A549 (cell line): ENCODE measurements at regions not wholly inside any gene's neighbourhood (a gene's known extent, or its start where the extent isn't known, plus 50 kb on each side); places are given as distances from the start of the nearest gene placed in this dataset.

Experiments
- ATAC-seq, 2 experiments: fragments of 200-7000 bp in 1 of 2; fragments of >200 bp in 1 of 2; cut with Nextera tagmentation in 1 of 2; cut with Tn5 transposase in 1 of 2; 3 replicates each; pipeline versions ENCODE4 v1.8.0 to v1.9.1; 2018 to 2020; ENCODE audit warnings: mild to moderate bottlenecking in 1 of 2, moderate library complexity in 1 of 2
- CTCF ChIA-PET: fragments of 300-600 bp; sonication (Branson Sonifier 250); formaldehyde crosslinking; extraction: SDS; loops from one replicate; lab custom pipeline; 2021; ENCODE audit warnings: antibody characterized with exemption, inconsistent platforms; lab: Yijun Ruan, JAX
- POLR2A ChIA-PET: fragments of 350-600 bp; formaldehyde crosslinking; extraction: SDS; loops from one replicate; lab custom pipeline; 2021; ENCODE audit warnings: antibody characterized with exemption, inconsistent platforms; lab: Yijun Ruan, JAX
- DNase-seq, 2 experiments: peaks; one replicate each; pipeline versions ENCODE4 v3.0.0 to v3.0.0-alpha.2; 2011 to 2016; ENCODE audit warnings: low read depth in 1 of 2, low spot score in 1 of 2
- FAIRE-seq: peaks from 2 replicates; lab custom pipeline; 2011; peaks lifted over from hg19 to GRCh38; lab: Jason Lieb, UNC
- H3K27ac ChIP-seq, 2 experiments: fragments of >200 bp; sonication (Bioruptor Twin); formaldehyde crosslinking; 3 replicates each; pipeline ENCODE4 v1.5.1; 2016 to 2017
- H3K4me1 ChIP-seq: fragments of >200 bp; sonication (Bioruptor Twin); formaldehyde crosslinking; 3 replicates; pipeline ENCODE4 v1.6.1; 2016
- H3K4me2 ChIP-seq: fragments of >200 bp; sonication (Bioruptor Twin); formaldehyde crosslinking; 3 replicates; pipeline ENCODE4 v1.6.1; 2016
- H3K4me3 ChIP-seq: fragments of >200 bp; sonication (Bioruptor Twin); formaldehyde crosslinking; 3 replicates; pipeline ENCODE4 v1.5.1; 2016
- H3K9me3 ChIP-seq: fragments of >200 bp; sonication (Bioruptor Twin); formaldehyde crosslinking; 3 replicates; pipeline ENCODE4 v1.6.1; 2016
- BHLHE40 ChIP-seq: IDR thresholded peaks from 2 replicates; pipeline ENCODE4 v1.6.1; 2012; ENCODE audit warnings: low read depth, low read length, inconsistent platforms
- CBX8 ChIP-seq: fragments of 200-600 bp; sonication (generic); IDR thresholded peaks from 2 replicates; pipeline ENCODE4 v1.6.1; 2016
- CEBPB ChIP-seq, 2 experiments: fragments of >200 bp in 1 of 2; sonication (Bioruptor Twin) in 1 of 2; formaldehyde crosslinking in 1 of 2; IDR thresholded peaks; 2 replicates each; pipeline ENCODE4 v1.6.1; 2012 to 2016
- CHD2 ChIP-seq: fragments of 150-350 bp; IDR thresholded peaks from 2 replicates; pipeline ENCODE4 v1.6.1; 2014; ENCODE audit warnings: low read length; ENCODE audit not compliant: partially characterized antibody
- CHD4 ChIP-seq: fragments of 200-600 bp; sonication (generic); IDR thresholded peaks from 2 replicates; pipeline ENCODE4 v1.6.1; 2016; ENCODE audit warnings: antibody characterized with exemption, mild to moderate bottlenecking, borderline replicate concordance
- EP300 ChIP-seq, 2 experiments: fragments of >200 bp; sonication (Bioruptor Twin); formaldehyde crosslinking; IDR thresholded peaks; 2 replicates in 1 of 2; 3 replicates in 1 of 2; pipeline ENCODE4 v1.6.1; 2016 to 2017
- ESRRA ChIP-seq: fragments of 150-350 bp; IDR thresholded peaks from 2 replicates; pipeline ENCODE4 v1.6.1; 2014; ENCODE audit warnings: mild to moderate bottlenecking, low read length, borderline replicate concordance
- FOSL2 ChIP-seq, 2 experiments: fragments of 450-650 bp in 1 of 2; fragments of >200 bp in 1 of 2; sonication (Bioruptor Twin) in 1 of 2; formaldehyde crosslinking; IDR thresholded peaks; 2 replicates each; pipeline versions ENCODE4 v1.5.0 to v1.6.1; 2016 to 2020; ENCODE audit warnings: mild to moderate bottlenecking in 1 of 2, moderate library complexity in 1 of 2
- FOXS1 ChIP-seq: fragments of 250-450 bp; sonication (Bioruptor Pico); IDR thresholded peaks from 2 replicates; pipeline ENCODE4 v1.5.0; 2020; ENCODE audit warnings: mild to moderate bottlenecking, moderate library complexity
- HDAC2 ChIP-seq: fragments of 200-600 bp; sonication (generic); IDR thresholded peaks from 2 replicates; pipeline ENCODE4 v1.6.1; 2016
- HOXB13 ChIP-seq: fragments of 250-450 bp; sonication (Bioruptor Pico); IDR thresholded peaks from 2 replicates; pipeline ENCODE4 v1.5.0; 2020; ENCODE audit warnings: low read depth, mild to moderate bottlenecking, moderate library complexity
- JUN ChIP-seq, 2 experiments: fragments of >200 bp; sonication (Bioruptor Twin); formaldehyde crosslinking; IDR thresholded peaks; 2 replicates in 1 of 2; 3 replicates in 1 of 2; pipeline ENCODE4 v1.6.1; 2016 to 2017
- KDM1A ChIP-seq: fragments of 200-600 bp; sonication (generic); IDR thresholded peaks from 2 replicates; pipeline ENCODE4 v1.6.1; 2016; ENCODE audit warnings: low read depth, mild to moderate bottlenecking
- MAFK ChIP-seq: fragments of 450-650 bp; IDR thresholded peaks from 2 replicates; pipeline ENCODE4 v1.6.1; 2014; ENCODE audit not compliant: partially characterized antibody
- MYC ChIP-seq: IDR thresholded peaks from 2 replicates; pipeline ENCODE4 v1.6.1; 2012; ENCODE audit warnings: mild to moderate bottlenecking, inconsistent platforms, low read length, improper control_type of control experiment, borderline replicate concordance
- NR3C1 ChIP-seq: fragments of >200 bp; sonication (Bioruptor Twin); formaldehyde crosslinking; IDR thresholded peaks from 3 replicates; pipeline ENCODE4 v1.6.1; 2017
- PHF8 ChIP-seq: fragments of 200-600 bp; sonication (generic); IDR thresholded peaks from 2 replicates; pipeline ENCODE4 v1.6.1; 2016; ENCODE audit warnings: low read depth, mild to moderate bottlenecking, antibody characterized with exemption, moderate library complexity, borderline replicate concordance
- POLR2A ChIP-seq: IDR thresholded peaks from 2 replicates; pipeline ENCODE4 v1.6.1; 2012; ENCODE audit warnings: mild to moderate bottlenecking, low read length
- POLR2AphosphoS2 ChIP-seq: conservative IDR thresholded peaks from 2 replicates; pipeline ENCODE4 v1.6.1; 2012; ENCODE audit warnings: low read length, improper control_type of control experiment, inconsistent platforms
- RAD21 ChIP-seq, 2 experiments: fragments of >200 bp in 1 of 2; sonication (Bioruptor Twin) in 1 of 2; formaldehyde crosslinking in 1 of 2; IDR thresholded peaks in 1 of 2; conservative IDR thresholded peaks in 1 of 2; 2 replicates in 1 of 2; 3 replicates in 1 of 2; pipeline ENCODE4 v1.6.1; 2012 to 2018; ENCODE audit warnings: inconsistent platforms in 1 of 2
- RARB ChIP-seq: fragments of 250-450 bp; sonication (Bioruptor Pico); IDR thresholded peaks from 2 replicates; pipeline ENCODE4 v1.8.0; 2021; ENCODE audit warnings: mild to moderate bottlenecking, moderate library complexity
- RCOR1 ChIP-seq: fragments of 150-350 bp; IDR thresholded peaks from 2 replicates; pipeline ENCODE4 v1.6.1; 2014; ENCODE audit warnings: antibody characterized with exemption, low read length, low read depth
- RFX5 ChIP-seq: fragments of 450-650 bp; IDR thresholded peaks from 2 replicates; pipeline ENCODE4 v1.7.1; 2014; ENCODE audit warnings: antibody characterized with exemption, mild to moderate bottlenecking, moderate library complexity
- RNF2 ChIP-seq: fragments of 200-600 bp; sonication (generic); IDR thresholded peaks from 2 replicates; pipeline ENCODE4 v1.6.1; 2016; ENCODE audit warnings: low read depth, mild to moderate bottlenecking, antibody characterized with exemption, moderate library complexity, borderline replicate concordance
- TP53 ChIP-seq: fragments of 250-450 bp; sonication (Bioruptor Pico); IDR thresholded peaks from 2 replicates; pipeline ENCODE4 v1.5.0; 2021; ENCODE audit warnings: mild to moderate bottlenecking, moderate library complexity
- ZNF302 ChIP-seq: fragments of 250-450 bp; sonication (Bioruptor Pico); IDR thresholded peaks from 2 replicates; pipeline ENCODE4 v1.9.0; 2021; ENCODE audit warnings: inconsistent platforms, mild to moderate bottlenecking, moderate library complexity
- ZSCAN20 ChIP-seq: fragments of 250-450 bp; sonication (Bioruptor Pico); IDR thresholded peaks from 2 replicates; pipeline ENCODE4 v1.8.0; 2022; ENCODE audit warnings: mild to moderate bottlenecking, moderate library complexity
- WGBS: methylation state at CpG from one replicate; pipeline ENCODE4 v1.1.6; 2017; ENCODE audit errors: missing lambda C conversion rate; 5-methylcytosine and 5-hydroxymethylcytosine counted together
- TF ChIP-seq, protein P1 (sequence below): fragments of 450-650 bp; IDR thresholded peaks from 2 replicates; pipeline ENCODE4 v1.6.1; 2014; ENCODE audit warnings: antibody characterized with exemption
- TF ChIP-seq, protein P2 (sequence below): IDR thresholded peaks from 2 replicates; pipeline ENCODE4 v1.6.1; 2012
- TF ChIP-seq, protein P3 (sequence below): fragments of 200-600 bp; sonication (generic); IDR thresholded peaks from 2 replicates; pipeline ENCODE4 v1.6.1; 2016; ENCODE audit warnings: antibody characterized with exemption, mild to moderate bottlenecking, moderate library complexity
- TF ChIP-seq, protein P4 (sequence below): fragments of >200 bp; sonication (Bioruptor Twin); formaldehyde crosslinking; IDR thresholded peaks from 3 replicates; pipeline ENCODE4 v1.6.1; 2016

DNA sequence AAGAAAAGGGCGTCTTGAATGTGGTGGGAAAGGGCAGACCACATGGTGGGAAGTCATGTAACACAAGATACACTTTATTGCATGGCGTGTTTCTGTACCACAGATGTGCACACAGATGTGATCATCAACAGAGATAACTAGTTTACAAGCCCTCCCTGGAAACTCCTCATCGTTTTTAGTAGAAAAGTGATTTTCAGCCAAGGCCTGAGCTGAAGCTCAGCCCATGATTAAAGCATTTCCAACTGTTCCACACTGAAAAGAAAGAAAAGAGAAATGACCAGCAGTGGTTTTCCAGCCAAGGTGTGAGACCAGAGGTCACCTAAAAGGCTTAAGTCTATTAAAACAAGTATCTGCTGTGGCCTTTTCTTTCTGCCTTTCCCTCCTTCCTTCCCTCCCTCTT is 463.9 kb upstream of the JAG1 start:
- Histone ChIP-seq H3K4me2 (no peak overlapping the region), H3K4me1 (peaks cover 23% of the 10 kb centered on the region), H3K27ac (no peak overlapping the region), H3K4me3 (no peak overlapping the region), H3K9me3 (no peaks in the 10 kb centered on the region)
- DNase-seq (no peak), FAIRE-seq (no peak), ATAC-seq (no peak)
- POLR2A ChIA-PET: no interaction called here
- TF ChIP-seq, protein P1, sequence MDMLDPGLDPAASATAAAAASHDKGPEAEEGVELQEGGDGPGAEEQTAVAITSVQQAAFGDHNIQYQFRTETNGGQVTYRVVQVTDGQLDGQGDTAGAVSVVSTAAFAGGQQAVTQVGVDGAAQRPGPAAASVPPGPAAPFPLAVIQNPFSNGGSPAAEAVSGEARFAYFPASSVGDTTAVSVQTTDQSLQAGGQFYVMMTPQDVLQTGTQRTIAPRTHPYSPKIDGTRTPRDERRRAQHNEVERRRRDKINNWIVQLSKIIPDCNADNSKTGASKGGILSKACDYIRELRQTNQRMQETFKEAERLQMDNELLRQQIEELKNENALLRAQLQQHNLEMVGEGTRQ: no peak
- TF ChIP-seq CHD2: no peak
- no peak for TF ChIP-seq MYC
- no peak for TF ChIP-seq RARB (CRISPR knock-in tag)
- TF ChIP-seq KDM1A: no peak
- no peak for TF ChIP-seq CHD4
- no peak for TF ChIP-seq MAFK
- TF ChIP-seq FOSL2 (IDR thresholded peaks at IDR 0.05): no peak
- TF ChIP-seq FOSL2 (CRISPR knock-in tag; IDR thresholded peaks at IDR 0.05): no peak
- TF ChIP-seq, protein P2, sequence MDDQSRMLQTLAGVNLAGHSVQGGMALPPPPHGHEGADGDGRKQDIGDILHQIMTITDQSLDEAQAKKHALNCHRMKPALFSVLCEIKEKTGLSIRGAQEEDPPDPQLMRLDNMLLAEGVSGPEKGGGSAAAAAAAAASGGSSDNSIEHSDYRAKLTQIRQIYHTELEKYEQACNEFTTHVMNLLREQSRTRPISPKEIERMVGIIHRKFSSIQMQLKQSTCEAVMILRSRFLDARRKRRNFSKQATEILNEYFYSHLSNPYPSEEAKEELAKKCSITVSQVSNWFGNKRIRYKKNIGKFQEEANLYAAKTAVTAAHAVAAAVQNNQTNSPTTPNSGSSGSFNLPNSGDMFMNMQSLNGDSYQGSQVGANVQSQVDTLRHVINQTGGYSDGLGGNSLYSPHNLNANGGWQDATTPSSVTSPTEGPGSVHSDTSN: no peak
- TF ChIP-seq ESRRA: no peak
- no peak for TF ChIP-seq BHLHE40
- TF ChIP-seq, protein P3, sequence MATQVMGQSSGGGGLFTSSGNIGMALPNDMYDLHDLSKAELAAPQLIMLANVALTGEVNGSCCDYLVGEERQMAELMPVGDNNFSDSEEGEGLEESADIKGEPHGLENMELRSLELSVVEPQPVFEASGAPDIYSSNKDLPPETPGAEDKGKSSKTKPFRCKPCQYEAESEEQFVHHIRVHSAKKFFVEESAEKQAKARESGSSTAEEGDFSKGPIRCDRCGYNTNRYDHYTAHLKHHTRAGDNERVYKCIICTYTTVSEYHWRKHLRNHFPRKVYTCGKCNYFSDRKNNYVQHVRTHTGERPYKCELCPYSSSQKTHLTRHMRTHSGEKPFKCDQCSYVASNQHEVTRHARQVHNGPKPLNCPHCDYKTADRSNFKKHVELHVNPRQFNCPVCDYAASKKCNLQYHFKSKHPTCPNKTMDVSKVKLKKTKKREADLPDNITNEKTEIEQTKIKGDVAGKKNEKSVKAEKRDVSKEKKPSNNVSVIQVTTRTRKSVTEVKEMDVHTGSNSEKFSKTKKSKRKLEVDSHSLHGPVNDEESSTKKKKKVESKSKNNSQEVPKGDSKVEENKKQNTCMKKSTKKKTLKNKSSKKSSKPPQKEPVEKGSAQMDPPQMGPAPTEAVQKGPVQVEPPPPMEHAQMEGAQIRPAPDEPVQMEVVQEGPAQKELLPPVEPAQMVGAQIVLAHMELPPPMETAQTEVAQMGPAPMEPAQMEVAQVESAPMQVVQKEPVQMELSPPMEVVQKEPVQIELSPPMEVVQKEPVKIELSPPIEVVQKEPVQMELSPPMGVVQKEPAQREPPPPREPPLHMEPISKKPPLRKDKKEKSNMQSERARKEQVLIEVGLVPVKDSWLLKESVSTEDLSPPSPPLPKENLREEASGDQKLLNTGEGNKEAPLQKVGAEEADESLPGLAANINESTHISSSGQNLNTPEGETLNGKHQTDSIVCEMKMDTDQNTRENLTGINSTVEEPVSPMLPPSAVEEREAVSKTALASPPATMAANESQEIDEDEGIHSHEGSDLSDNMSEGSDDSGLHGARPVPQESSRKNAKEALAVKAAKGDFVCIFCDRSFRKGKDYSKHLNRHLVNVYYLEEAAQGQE: no peak
- TF ChIP-seq PHF8: no peak
- TF ChIP-seq, protein P4, sequence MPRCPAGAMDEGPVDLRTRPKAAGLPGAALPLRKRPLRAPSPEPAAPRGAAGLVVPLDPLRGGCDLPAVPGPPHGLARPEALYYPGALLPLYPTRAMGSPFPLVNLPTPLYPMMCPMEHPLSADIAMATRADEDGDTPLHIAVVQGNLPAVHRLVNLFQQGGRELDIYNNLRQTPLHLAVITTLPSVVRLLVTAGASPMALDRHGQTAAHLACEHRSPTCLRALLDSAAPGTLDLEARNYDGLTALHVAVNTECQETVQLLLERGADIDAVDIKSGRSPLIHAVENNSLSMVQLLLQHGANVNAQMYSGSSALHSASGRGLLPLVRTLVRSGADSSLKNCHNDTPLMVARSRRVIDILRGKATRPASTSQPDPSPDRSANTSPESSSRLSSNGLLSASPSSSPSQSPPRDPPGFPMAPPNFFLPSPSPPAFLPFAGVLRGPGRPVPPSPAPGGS: no peak
- TF ChIP-seq RCOR1: no peak
- TF ChIP-seq HDAC2: no peak
- TF ChIP-seq TP53: no peak
- 75% methylated on average over 3 of the region's 3 CpGs for whole genome bisulfite sequencing
- CTCF ChIA-PET: interaction anchor here (1.7 to 2.1 kb wide), 2 partner anchors 13 to 406 kb away, joined by 4 to 6 read pairs; no protein-coding TSS in a partner anchor

DNA sequence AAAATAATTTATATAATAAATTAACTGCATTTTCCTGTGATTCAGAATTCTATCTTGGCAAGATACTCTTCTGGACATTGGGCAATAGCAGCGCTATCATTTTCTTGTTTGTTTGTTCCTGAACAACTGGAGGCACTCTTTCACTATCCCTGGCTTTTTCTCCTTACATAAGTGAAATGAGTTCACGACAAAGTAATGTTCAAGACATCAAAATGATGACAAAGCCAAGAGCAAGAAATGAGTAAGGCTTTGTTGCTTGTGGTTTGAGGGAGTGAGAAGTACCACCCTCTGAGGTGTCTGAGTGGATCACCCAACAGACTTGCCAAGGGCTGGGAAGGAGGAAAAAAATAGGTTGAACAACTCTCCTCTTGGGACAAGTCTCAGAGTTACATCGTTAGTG is 466.6 kb upstream of the JAG1 start:
- whole genome bisulfite sequencing: 28% methylated on average over 3 of the region's 3 CpGs
- peak in 1 of 2 experiments; percentile 69 for DNase-seq
- H3K4me3 ChIP-seq: no peak overlapping the region
- POLR2A ChIA-PET: no interaction called here
- CTCF ChIA-PET: interaction anchor here (0.8 to 1.8 kb wide), 3 partner anchors 10 to 467 kb away, joined by 3 to 8 read pairs (median 3); partner anchors contain the start of gene JAG1
- ATAC-seq: peak; percentile 70 to 74; a peak in 4 of 6 replicates
- 0 out of 3 replicates have a peak, but pooled peaks cover 7% of the 10 kb centered on the region for H3K4me1 ChIP-seq
- 0 out of 3 replicates have a peak overlapping the region, but pooled peaks have one; percentile 3 for H3K4me2 ChIP-seq
- no peaks in the 10 kb centered on the region for H3K9me3 ChIP-seq
- H3K27ac ChIP-seq: peak overlapping the region; percentile 0 to 57; a peak in 4 of 6 replicates
- FAIRE-seq: peak; percentile 84
- TF ChIP-seq HOXB13 (CRISPR knock-in tag) (no peak), RFX5 (no peak), PHF8 (no peak), CEBPB (IDR thresholded peaks at IDR 0.05) (peak; percentile 83), RAD21 (conservative IDR thresholded peaks at IDR 0.05 in 1 of 2, IDR thresholded peaks at IDR 0.05 in 1 of 2) (peak; percentile 42 to 59; a peak in 2 of 5 replicates), EP300 (IDR thresholded peaks at IDR 0.05) (peak in 1 of 2 experiments; percentile 16; a peak in 1 of 5 replicates), POLR2AphosphoS2 (no peak), FOXS1 (no peak), CHD2 (no peak), CBX8 (no peak), ZSCAN20 (CRISPR knock-in tag) (no peak), ZNF302 (CRISPR knock-in tag) (no peak), JUN (IDR thresholded peaks at IDR 0.05) (no peak), NR3C1 (no peak), RNF2 (no peak), HDAC2 (no peak), POLR2A (no peak)
